Mesendoderm (in vitro differentiated cells): ENCODE measurements at regions not wholly inside any gene's neighbourhood (a gene's known extent, or its start where the extent isn't known, plus 50 kb on each side); places are given as distances from the start of the nearest gene placed in this dataset.
"Not testable (repeated sequence)": the region's sequence is repeated elsewhere in the genome, so short reads cannot be mapped to it uniquely, and the experiment has no call there.

Source experiments
- DNase-seq: peaks from one replicate; pipeline ENCODE4 v3.0.0; 2013
- H2AK5ac ChIP-seq: 2 replicates; pipeline ENCODE4 v1.6.1; 2013; ENCODE audit warnings: low read length, inconsistent platforms
- H2BK120ac ChIP-seq: 2 replicates; pipeline ENCODE4 v1.6.1; 2013; ENCODE audit warnings: low read depth, mild to moderate bottlenecking, low read length, moderate library complexity, mixed read lengths
- H2BK15ac ChIP-seq: replicated peaks from 2 replicates; pipeline ENCODE4 v1.6.1; 2013; ENCODE audit warnings: low read depth, mild to moderate bottlenecking, moderate library complexity
- H2BK5ac ChIP-seq: 2 replicates; pipeline ENCODE4 v1.6.1; 2013; ENCODE audit warnings: low read length, inconsistent platforms
- H3K18ac ChIP-seq: 2 replicates; pipeline ENCODE4 v1.6.1; 2013; ENCODE audit warnings: mild to moderate bottlenecking, low read length, mixed read lengths
- H3K23ac ChIP-seq: one replicate; pipeline ENCODE4 v1.6.1; 2013; ENCODE audit warnings: low read length
- H3K27ac ChIP-seq: 2 replicates; pipeline ENCODE4 v1.5.1; 2013; ENCODE audit warnings: low read depth, mild to moderate bottlenecking, inconsistent platforms, low read length, moderate library complexity
- H3K27me3 ChIP-seq: 2 replicates; pipeline ENCODE4 v1.6.1; 2013; ENCODE audit warnings: low read length, control low read depth, mild to moderate bottlenecking, inconsistent platforms; ENCODE audit not compliant: insufficient read depth, poor library complexity
- H3K36me3 ChIP-seq: 2 replicates; pipeline ENCODE4 v1.6.1; 2013; ENCODE audit warnings: low read length, inconsistent platforms; ENCODE audit not compliant: control insufficient read depth, insufficient read depth
- H3K4ac ChIP-seq: one replicate; pipeline ENCODE4 v1.6.1; 2013; ENCODE audit warnings: low read depth, mild to moderate bottlenecking, low read length, moderate library complexity
- H3K4me1 ChIP-seq: 2 replicates; pipeline ENCODE4 v1.6.1; 2013; ENCODE audit warnings: low read depth, low read length, inconsistent platforms; ENCODE audit not compliant: control insufficient read depth
- H3K4me2 ChIP-seq: 2 replicates; pipeline ENCODE4 v1.6.1; 2013; ENCODE audit warnings: low read length
- H3K4me3 ChIP-seq: 2 replicates; pipeline ENCODE4 v1.5.1; 2013; ENCODE audit warnings: mild to moderate bottlenecking, low read length
- H3K56ac ChIP-seq: one replicate; pipeline ENCODE4 v1.6.1; 2013; ENCODE audit warnings: low read length
- H3K79me1 ChIP-seq: 2 replicates; pipeline ENCODE4 v1.6.1; 2013; ENCODE audit warnings: low read length, inconsistent platforms
- H3K79me2 ChIP-seq: 2 replicates; pipeline ENCODE4 v1.6.1; 2013; ENCODE audit warnings: mild to moderate bottlenecking, low read length; ENCODE audit not compliant: control insufficient read depth, insufficient read depth
- H3K9ac ChIP-seq: 2 replicates; pipeline ENCODE4 v1.6.1; 2013; ENCODE audit warnings: low read length, inconsistent platforms
- H4K5ac ChIP-seq: one replicate; pipeline ENCODE4 v1.6.1; 2013; ENCODE audit warnings: low read length
- H4K8ac ChIP-seq: one replicate; pipeline ENCODE4 v1.6.1; 2013; ENCODE audit warnings: low read depth, mild to moderate bottlenecking, control low read depth, low read length, moderate library complexity
- WGBS: extraction: QIAGEN DNeasy Blood & Tissue Kit; methylation state at CpG from one replicate; pipeline ENCODE4 v1.1.7; 2013; ENCODE audit warnings: low lambda C conversion rate, missing lambda C conversion rate; ENCODE audit not compliant: insufficient coverage; ENCODE audit errors: extremely low coverage; 5-methylcytosine and 5-hydroxymethylcytosine counted together

GRCh38 chr3:170809007-170809974, 60.7 kb downstream of the RPL22L1 start:
- Histone ChIP-seq H3K18ac (no peak overlapping the region), H2BK15ac (no peak overlapping the region), H2AK5ac (no peak overlapping the region), H3K27ac (no peak overlapping the region), H3K4me1 (peaks cover 13% of the 10 kb centered on the region), H2BK5ac (peak overlapping the region; percentile 48), H3K9ac (no peak overlapping the region), H3K36me3 (no peaks in the 10 kb centered on the region), H2BK120ac (no peak overlapping the region), H3K4me3 (no peak overlapping the region), H3K23ac (no peak overlapping the region), H4K8ac (no peak overlapping the region), H3K27me3 (no peaks in the 10 kb centered on the region), H3K79me1 (no peaks in the 10 kb centered on the region), H3K56ac (peak overlapping the region; percentile 49), H3K4ac (no peak overlapping the region), H3K4me2 (no peak overlapping the region), H4K5ac (no peak overlapping the region), H3K79me2 (no peaks in the 10 kb centered on the region)
- peak; percentile 93 for DNase-seq
- no CpG with 5 or more reads among the region's 14 CpGs for WGBS

GRCh38 chr3:170808041-170808440, 62.0 kb downstream of the RPL22L1 start:
- no peak overlapping the region for H2BK15ac ChIP-seq
- H3K4me2 ChIP-seq = no peak overlapping the region
- no peak overlapping the region for H4K8ac ChIP-seq
- H4K5ac ChIP-seq = no peak overlapping the region
- no peak overlapping the region for H2AK5ac ChIP-seq
- H3K23ac ChIP-seq = no peak overlapping the region
- H2BK120ac ChIP-seq = no peak overlapping the region
- no peak for DNase-seq
- H3K27me3 ChIP-seq = no peaks in the 10 kb centered on the region
- H3K56ac ChIP-seq = no peak overlapping the region
- no peak overlapping the region for H3K4ac ChIP-seq
- no peak overlapping the region for H3K18ac ChIP-seq
- no peak overlapping the region for H3K4me3 ChIP-seq
- peaks cover 17% of the 10 kb centered on the region for H3K4me1 ChIP-seq
- no peaks in the 10 kb centered on the region for H3K79me2 ChIP-seq
- WGBS = no CpG with 5 or more reads among the region's 5 CpGs
- H3K27ac ChIP-seq = no peak overlapping the region
- no peak overlapping the region for H2BK5ac ChIP-seq
- no peak overlapping the region for H3K9ac ChIP-seq
- H3K79me1 ChIP-seq = no peaks in the 10 kb centered on the region
- no peaks in the 10 kb centered on the region for H3K36me3 ChIP-seq

GRCh38 chr3:170806676-170807075, 63.3 kb downstream of the RPL22L1 start:
- H3K27me3 ChIP-seq = no peaks in the 10 kb centered on the region
- WGBS = no CpG with 5 or more reads among the region's 2 CpGs
- H3K23ac ChIP-seq = no peak overlapping the region
- peak overlapping the region; percentile 52 for H3K18ac ChIP-seq
- H3K4ac ChIP-seq = no peak overlapping the region
- H4K8ac ChIP-seq = no peak overlapping the region
- H2BK5ac ChIP-seq = no peak overlapping the region
- no peaks in the 10 kb centered on the region for H3K79me2 ChIP-seq
- H4K5ac ChIP-seq = no peak overlapping the region
- no peaks in the 10 kb centered on the region for H3K79me1 ChIP-seq
- no peak overlapping the region for H3K4me3 ChIP-seq
- H3K56ac ChIP-seq = no peak overlapping the region
- DNase-seq = no peak
- H3K9ac ChIP-seq = no peak overlapping the region
- H3K4me1 ChIP-seq = peaks cover 21% of the 10 kb centered on the region
- no peak overlapping the region for H2BK120ac ChIP-seq
- H3K4me2 ChIP-seq = no peak overlapping the region
- no peak overlapping the region for H3K27ac ChIP-seq
- H2AK5ac ChIP-seq = no peak overlapping the region
- H2BK15ac ChIP-seq = no peak overlapping the region
- H3K36me3 ChIP-seq = no peaks in the 10 kb centered on the region

- H2BK15ac ChIP-seq = no peak overlapping the region
- H3K4me3 ChIP-seq = no peak overlapping the region
- no peak overlapping the region for H3K23ac ChIP-seq
- no peak overlapping the region for H3K4me2 ChIP-seq
- H3K18ac ChIP-seq = no peak overlapping the region
- no peak for DNase-seq
- no peaks in the 10 kb centered on the region for H3K79me2 ChIP-seq
- H3K27ac ChIP-seq = no peak overlapping the region
- H3K4me1 ChIP-seq = peaks cover 22% of the 10 kb centered on the region
- H3K36me3 ChIP-seq = no peaks in the 10 kb centered on the region
- no peak overlapping the region for H3K4ac ChIP-seq
- H2AK5ac ChIP-seq = no peak overlapping the region
- H3K79me1 ChIP-seq = no peaks in the 10 kb centered on the region
- whole genome bisulfite sequencing = no CpG with 5 or more reads among the region's 5 CpGs
- H4K5ac ChIP-seq = no peak overlapping the region
- H3K56ac ChIP-seq = no peak overlapping the region
- no peak overlapping the region for H3K9ac ChIP-seq
- no peak overlapping the region for H2BK120ac ChIP-seq
- no peaks in the 10 kb centered on the region for H3K27me3 ChIP-seq
- H2BK5ac ChIP-seq = no peak overlapping the region
- H4K8ac ChIP-seq = no peak overlapping the region
These were observed 63.9 kb downstream of the RPL22L1 start for GRCh38 chr3:170806141-170806540.

DNA sequence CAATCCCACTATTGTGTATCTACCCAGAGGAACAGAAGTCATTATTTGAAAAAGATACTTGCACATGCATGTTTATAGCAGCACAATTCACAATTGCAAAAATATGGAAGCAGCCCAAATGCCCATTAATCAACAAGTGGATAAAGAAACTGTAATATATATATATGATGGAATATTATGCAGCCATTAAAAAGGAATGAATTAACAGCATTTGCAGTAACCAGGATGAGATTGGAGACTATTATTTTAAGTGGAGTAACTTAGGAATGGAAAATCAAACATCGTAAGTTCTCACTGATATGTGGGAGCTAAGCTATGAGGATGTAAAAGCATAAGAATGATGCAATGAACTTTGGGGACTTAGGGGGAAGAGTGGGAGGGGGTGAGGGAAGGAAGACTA, 64.7 kb downstream of the RPL22L1 start:
- H3K27me3 ChIP-seq, H4K5ac ChIP-seq, H3K18ac ChIP-seq, H3K27ac ChIP-seq, H2BK5ac ChIP-seq, H3K4me3 ChIP-seq, H3K23ac ChIP-seq, H3K79me1 ChIP-seq, H4K8ac ChIP-seq, DNase-seq, H2BK120ac ChIP-seq, H3K9ac ChIP-seq, H3K56ac ChIP-seq, H2AK5ac ChIP-seq, H3K4ac ChIP-seq, H3K79me2 ChIP-seq, H2BK15ac ChIP-seq, H3K4me2 ChIP-seq, H3K36me3 ChIP-seq: not testable (repeated sequence)
- WGBS = no CpG with 5 or more reads among the region's 1 CpG
- H3K4me1 ChIP-seq = peaks cover 22% of the 10 kb centered on the region
